GM23338 (cell line): ENCODE measurements at regions not wholly inside any gene's neighbourhood (a gene's known extent, or its start where the extent isn't known, plus 50 kb on each side); places are given as distances from the start of the nearest gene placed in this dataset.

ENCODE experiments used
- ATAC-seq: fragments of 200-7000 bp; cut with Tn5 transposase; 3 replicates; pipeline ENCODE4 v1.9.1; 2020
- DNase-seq: peaks from one replicate; pipeline ENCODE4 v3.0.0-alpha.2; 2015; ENCODE audit warnings: low spot score
- H2AFZ ChIP-seq: fragments of 200-600 bp; sonication (generic); 2 replicates; pipeline ENCODE4 v1.8.0; 2016; ENCODE audit warnings: antibody characterized with exemption, mild to moderate bottlenecking, moderate library complexity
- H3F3A ChIP-seq: fragments of 200-600 bp; sonication (generic); replicated peaks from 2 replicates; pipeline ENCODE4 v1.8.0; 2017; ENCODE audit warnings: antibody characterized with exemption, mixed run types, low read depth
- H3K27ac ChIP-seq: fragments of 200-600 bp; sonication (generic); 2 replicates; pipeline ENCODE4 v1.6.1; 2016; ENCODE audit warnings: low read depth
- H3K27me3 ChIP-seq: fragments of 200-600 bp; sonication (generic); 2 replicates; pipeline ENCODE4 v1.8.0; 2016; ENCODE audit warnings: mild to moderate bottlenecking, mixed run types, moderate library complexity; ENCODE audit not compliant: insufficient read depth
- H3K36me3 ChIP-seq: fragments of 200-600 bp; sonication (generic); 2 replicates; pipeline ENCODE4 v1.8.0; 2016; ENCODE audit warnings: mild to moderate bottlenecking; ENCODE audit not compliant: insufficient read depth
- H3K4me1 ChIP-seq: fragments of 200-600 bp; sonication (generic); 2 replicates; pipeline ENCODE4 v1.8.0; 2016; ENCODE audit warnings: mild to moderate bottlenecking, moderate library complexity; ENCODE audit not compliant: insufficient read depth
- H3K4me2 ChIP-seq: fragments of 200-600 bp; sonication (generic); 2 replicates; pipeline ENCODE4 v1.7.1; 2017; ENCODE audit warnings: mixed run types
- H3K4me3 ChIP-seq: fragments of 200-600 bp; sonication (generic); 2 replicates; pipeline ENCODE4 v1.6.1; 2016; ENCODE audit warnings: mixed run types
- H3K79me2 ChIP-seq: fragments of 200-600 bp; sonication (generic); replicated peaks from 2 replicates; pipeline ENCODE4 v1.8.0; 2017; ENCODE audit warnings: mild to moderate bottlenecking; ENCODE audit not compliant: insufficient read depth
- H3K9me2 ChIP-seq: fragments of 200-600 bp; sonication (generic); 2 replicates; pipeline ENCODE4 v1.8.0; 2017; ENCODE audit not compliant: insufficient read depth
- H4K20me1 ChIP-seq: fragments of 200-600 bp; sonication (generic); replicated peaks from 2 replicates; pipeline ENCODE4 v1.8.0; 2017; ENCODE audit warnings: mild to moderate bottlenecking; ENCODE audit not compliant: insufficient read depth
- H3K27ac Mint-ChIP-seq: 2 replicates; pipeline ENCODE4 v1.8.0; 2020; ENCODE audit warnings: inconsistent platforms, mild to moderate bottlenecking, moderate library complexity, mixed read lengths
- H3K27me3 Mint-ChIP-seq: 3 replicates; pipeline ENCODE4 v1.8.0; 2022; ENCODE audit warnings: low read depth, mild to moderate bottlenecking, moderate library complexity, mixed read lengths, inconsistent platforms; ENCODE audit not compliant: insufficient read depth, poor library complexity
- H3K36me3 Mint-ChIP-seq: 3 replicates; pipeline ENCODE4 v1.8.0; 2021; ENCODE audit warnings: low read depth, mild to moderate bottlenecking, inconsistent platforms, moderate library complexity, mixed read lengths
- H3K4me1 Mint-ChIP-seq: 3 replicates; pipeline ENCODE4 v1.8.0; 2020; ENCODE audit warnings: mild to moderate bottlenecking, inconsistent platforms, mixed read lengths
- H3K4me3 Mint-ChIP-seq: 3 replicates; pipeline ENCODE4 v1.8.0; 2021; ENCODE audit warnings: moderate library complexity, mild to moderate bottlenecking, inconsistent platforms, mixed read lengths
- H3K9me3 Mint-ChIP-seq: 3 replicates; pipeline ENCODE4 v1.8.0; 2020; ENCODE audit warnings: moderate library complexity, mild to moderate bottlenecking, inconsistent platforms, mixed read lengths
- CREB1 ChIP-seq: fragments of 250-450 bp; sonication (Bioruptor Pico); IDR thresholded peaks from 2 replicates; pipeline ENCODE4 v1.5.0; 2020; ENCODE audit warnings: low read depth, mild to moderate bottlenecking, moderate library complexity
- CTCF ChIP-seq, 2 experiments: fragments of 200-600 bp in 1 of 2; sonication (generic) in 1 of 2; conservative IDR thresholded peaks; 2 replicates each; pipeline versions ENCODE4 v1.5.1 to v1.6.1; 2016 to 2017; ENCODE audit warnings: antibody characterized with exemption in 2 of 2, low read depth in 2 of 2, mild to moderate bottlenecking in 2 of 2, moderate library complexity in 1 of 2
- EZH2 ChIP-seq: fragments of 200-600 bp; sonication (generic); IDR thresholded peaks from one replicate; pipeline ENCODE4 v1.8.0; 2017; ENCODE audit warnings: antibody characterized with exemption, mild to moderate bottlenecking, low read depth; ENCODE audit not compliant: unreplicated experiment
- EZH2phosphoT487 ChIP-seq: fragments of 200-600 bp; sonication (generic); IDR thresholded peaks from one replicate; pipeline ENCODE4 v1.8.1; 2018; ENCODE audit warnings: antibody characterized with exemption; ENCODE audit not compliant: unreplicated experiment
- JUNB ChIP-seq: IDR thresholded peaks from one replicate; pipeline ENCODE4 v1.6.1; 2016; ENCODE audit warnings: antibody characterized with exemption; ENCODE audit not compliant: unreplicated experiment
- NANOG ChIP-seq: IDR thresholded peaks from 2 replicates; pipeline ENCODE4 v1.6.1; 2016; ENCODE audit warnings: antibody characterized with exemption, borderline replicate concordance
- POLR2AphosphoS5 ChIP-seq: IDR thresholded peaks from 2 replicates; pipeline ENCODE4 v1.6.1; 2016; ENCODE audit warnings: antibody characterized with exemption, low read depth
- REST ChIP-seq: IDR thresholded peaks from one replicate; pipeline ENCODE4 v1.6.1; 2018; ENCODE audit warnings: antibody characterized with exemption; ENCODE audit not compliant: unreplicated experiment
- STAT1 ChIP-seq: IDR thresholded peaks from one replicate; pipeline ENCODE4 v1.6.1; 2016; ENCODE audit warnings: antibody characterized with exemption; ENCODE audit not compliant: unreplicated experiment
- ZNF114 ChIP-seq: fragments of 250-450 bp; sonication (Bioruptor Pico); IDR thresholded peaks from 2 replicates; pipeline ENCODE4 v1.5.0; 2020; ENCODE audit warnings: mild to moderate bottlenecking, moderate library complexity
- ZNF331 ChIP-seq: fragments of 250-450 bp; sonication (Bioruptor Pico); IDR thresholded peaks from 2 replicates; pipeline ENCODE4 v1.5.0; 2020; ENCODE audit warnings: low read depth, mild to moderate bottlenecking, moderate library complexity
- ZNF462 ChIP-seq: fragments of 250-450 bp; sonication (Bioruptor Pico); IDR thresholded peaks from 2 replicates; pipeline ENCODE4 v1.5.0; 2020; ENCODE audit warnings: mild to moderate bottlenecking, moderate library complexity

DNA sequence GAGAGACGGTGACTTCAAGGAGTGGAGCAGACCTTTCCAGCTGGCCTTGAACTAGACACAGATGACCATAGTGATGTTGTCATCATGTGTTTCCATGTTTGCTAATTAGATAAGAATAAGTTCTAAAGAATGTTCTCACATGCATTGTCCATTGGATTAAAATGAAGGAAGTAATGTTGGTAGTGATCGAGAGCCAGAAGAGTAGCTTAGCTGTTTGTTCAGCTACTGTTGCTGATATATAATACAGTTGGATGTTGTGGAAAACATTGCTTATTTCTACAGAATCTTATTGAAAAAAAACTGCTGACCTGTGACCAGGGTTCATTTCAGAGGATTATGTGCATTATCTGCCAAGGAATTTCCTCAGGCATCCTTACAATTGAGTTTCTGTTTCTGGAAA is 249.1 kb upstream of the POGK start:
- Histone ChIP-seq H3K27ac (no peak overlapping the region), H3K79me2 (no peaks in the 10 kb centered on the region), H3K9me2 (no peaks in the 10 kb centered on the region), H2AFZ (no peak overlapping the region), H3K36me3 (no peaks in the 10 kb centered on the region), H4K20me1 (no peaks in the 10 kb centered on the region), H3K4me1 (no peaks in the 10 kb centered on the region), H3K4me2 (no peak overlapping the region), H3K4me3 (no peak overlapping the region), H3K27me3 (no peaks in the 10 kb centered on the region), H3F3A (no peaks in the 10 kb centered on the region)
- DNase-seq (no peak), ATAC-seq (no peak)
- H3K4me1 Mint-ChIP-seq: no peaks in the 10 kb centered on the region
- no peaks in the 10 kb centered on the region for H3K9me3 Mint-ChIP-seq
- peaks cover 9% of the 10 kb centered on the region for H3K27me3 Mint-ChIP-seq
- H3K27ac Mint-ChIP-seq: no peak overlapping the region
- no peaks in the 10 kb centered on the region for H3K36me3 Mint-ChIP-seq
- TF ChIP-seq EZH2 (no peak), STAT1 (no peak)
- no peak overlapping the region for H3K4me3 Mint-ChIP-seq

DNA sequence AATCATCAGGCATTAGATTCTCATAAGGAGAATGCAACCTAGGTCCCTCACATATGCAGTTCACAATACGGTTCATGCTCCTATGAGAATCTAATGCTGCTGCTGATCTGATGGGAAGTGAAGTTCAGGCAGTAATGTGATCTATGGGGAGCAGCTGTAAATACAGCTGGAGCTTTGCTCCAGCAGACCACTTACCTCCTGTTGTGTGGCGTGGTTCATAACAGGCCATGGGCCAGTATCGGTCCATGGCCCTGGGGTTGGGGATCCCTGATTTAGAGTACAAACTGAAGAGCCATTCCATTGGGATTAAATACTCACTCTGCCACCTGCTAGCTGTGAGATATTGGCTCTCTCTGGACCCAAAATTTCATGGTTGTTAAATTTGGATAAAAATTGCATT is 244.6 kb upstream of the POGK start:
- Histone ChIP-seq H2AFZ (no peak overlapping the region), H3K4me3 (no peak overlapping the region), H3K79me2 (no peaks in the 10 kb centered on the region), H3K4me1 (no peaks in the 10 kb centered on the region), H3K27ac (no peak overlapping the region), H3K9me2 (no peaks in the 10 kb centered on the region; the same call in 1 of the 2 replicates), H4K20me1 (no peaks in the 10 kb centered on the region), H3K27me3 (no peaks in the 10 kb centered on the region), H3F3A (no peaks in the 10 kb centered on the region), H3K36me3 (peaks cover 9% of the 10 kb centered on the region; the same call in 1 of the 2 replicates), H3K4me2 (no peak overlapping the region)
- peaks cover 13% of the 10 kb centered on the region; the same call in 2 of the 3 replicates for H3K9me3 Mint-ChIP-seq
- no peak for DNase-seq
- peaks cover 7% of the 10 kb centered on the region for H3K27me3 Mint-ChIP-seq
- no peak for ATAC-seq
- H3K36me3 Mint-ChIP-seq: peaks cover 8% of the 10 kb centered on the region; the same call in 1 of the 3 replicates
- no peaks in the 10 kb centered on the region for H3K4me1 Mint-ChIP-seq
- H3K27ac Mint-ChIP-seq: no peak overlapping the region
- no peak overlapping the region for H3K4me3 Mint-ChIP-seq
- no peak for TF ChIP-seq CTCF (conservative IDR thresholded peaks at IDR 0.05; ENCODE audit: low read depth in 2 of 2)
- TF ChIP-seq POLR2AphosphoS5: no peak
- TF ChIP-seq JUNB: no peak
- TF ChIP-seq STAT1: no peak
- no peak for TF ChIP-seq NANOG
- TF ChIP-seq ZNF331 (CRISPR knock-in tag): no peak
- TF ChIP-seq CREB1: no peak
- no peak for TF ChIP-seq ZNF462 (CRISPR knock-in tag)
- TF ChIP-seq ZNF114 (CRISPR knock-in tag): no peak
- no peak for TF ChIP-seq EZH2
- no peak for TF ChIP-seq EZH2phosphoT487
- no peak for TF ChIP-seq REST
